NCI-H1092 treated with DMSO at 0.1 percent for 48 hours (cell line): ENCODE measurements at regions not wholly inside any gene's neighbourhood (a gene's known extent, or its start where the extent isn't known, plus 50 kb on each side); places are given as distances from the start of the nearest gene placed in this dataset.
"Not testable (repeated sequence)": the region's sequence is repeated elsewhere in the genome, so short reads cannot be mapped to it uniquely, and the experiment has no call there.

Experiments used
- DNase-seq: peaks from one replicate; lab custom pipeline; 2025; lab: John Stamatoyannopoulos, UW

DNA sequence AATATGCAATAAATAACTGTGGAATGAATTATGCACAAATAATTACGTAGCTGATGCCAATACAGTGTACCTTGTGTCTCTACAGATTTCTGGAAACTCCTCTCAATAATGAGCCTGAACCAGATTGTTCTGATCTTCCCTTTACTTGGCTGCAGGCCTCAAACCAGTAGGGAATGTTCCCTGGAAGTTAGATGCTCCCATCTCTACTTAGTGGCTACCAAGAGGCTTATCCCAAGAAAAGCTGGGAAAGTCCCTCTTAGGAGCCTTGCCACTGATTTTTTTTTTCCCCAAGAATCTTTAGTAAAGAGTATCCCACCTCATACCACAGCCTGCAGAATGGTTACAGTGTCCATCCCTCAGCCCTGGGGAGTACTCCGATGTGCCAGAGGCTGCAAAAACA is 702.1 kb downstream of the RFPL4B start:
- DNase-seq, result no peak

DNA sequence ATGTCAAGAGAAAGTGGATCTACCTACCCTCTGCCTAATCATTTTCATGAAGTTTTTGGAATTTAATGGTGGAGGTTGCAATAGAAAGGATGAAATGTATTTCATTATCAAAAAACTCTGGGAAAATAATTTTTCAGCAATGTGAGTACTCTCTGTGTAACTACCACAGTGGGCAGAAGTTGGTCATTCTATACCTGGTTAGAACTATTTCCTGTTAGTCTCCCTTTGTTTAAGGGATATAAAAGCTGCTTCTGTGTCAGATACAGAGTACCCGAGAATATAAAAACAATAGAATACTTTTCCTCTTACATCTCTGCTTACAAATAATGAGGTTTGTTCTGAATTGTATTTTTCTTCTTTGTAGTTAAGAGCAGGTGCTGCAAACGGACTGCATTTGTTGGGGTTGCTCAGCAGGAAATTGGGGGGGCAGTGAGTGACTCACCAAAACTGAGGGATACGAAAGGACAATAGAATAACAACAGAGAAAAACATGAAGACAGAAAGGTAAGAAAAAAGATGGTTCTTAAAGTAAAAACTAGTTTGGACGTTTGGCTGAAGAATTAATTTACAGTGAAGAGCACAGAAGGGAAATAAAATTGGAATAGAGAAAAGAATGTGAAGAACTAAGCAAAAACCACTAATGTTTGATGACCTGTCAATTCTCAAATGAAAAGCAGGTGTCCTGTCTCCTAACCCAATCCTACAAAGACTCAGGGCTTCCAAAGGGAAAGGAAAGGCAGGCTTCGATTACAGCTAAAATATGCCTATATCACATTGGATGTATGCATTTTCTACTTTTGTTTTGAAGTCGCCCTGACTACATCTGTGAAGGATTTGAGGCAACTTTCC is 703.1 kb downstream of the RFPL4B start:
- no peak for DNase-seq

GRCh38 chr6:113050979-113051378 is 703.8 kb downstream of the RFPL4B start:
- no peak for DNase-seq

DNA sequence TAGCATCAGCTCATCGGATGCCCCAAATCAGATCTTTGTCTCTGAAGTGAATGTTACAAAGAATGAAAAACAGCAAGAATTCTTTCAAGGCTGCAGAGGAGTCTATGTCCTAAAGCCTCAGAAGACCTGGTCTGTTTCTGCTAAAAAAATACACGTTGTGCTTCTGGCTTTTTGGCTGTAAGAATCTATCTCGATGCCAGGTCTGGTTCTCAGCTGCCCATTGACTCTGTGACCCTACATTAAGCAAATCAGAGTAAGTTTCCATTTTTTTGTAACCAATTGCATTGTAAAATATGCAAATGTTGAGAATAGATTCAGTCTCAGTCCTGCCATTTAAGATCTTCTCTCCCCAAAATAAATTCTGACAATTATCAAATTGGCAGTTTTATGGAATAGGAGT is 705.4 kb downstream of the RFPL4B start:
- no peak for DNase-seq

GRCh38 chr6:113055061-113055460 is 707.9 kb downstream of the RFPL4B start:
- no peak for DNase-seq

DNA sequence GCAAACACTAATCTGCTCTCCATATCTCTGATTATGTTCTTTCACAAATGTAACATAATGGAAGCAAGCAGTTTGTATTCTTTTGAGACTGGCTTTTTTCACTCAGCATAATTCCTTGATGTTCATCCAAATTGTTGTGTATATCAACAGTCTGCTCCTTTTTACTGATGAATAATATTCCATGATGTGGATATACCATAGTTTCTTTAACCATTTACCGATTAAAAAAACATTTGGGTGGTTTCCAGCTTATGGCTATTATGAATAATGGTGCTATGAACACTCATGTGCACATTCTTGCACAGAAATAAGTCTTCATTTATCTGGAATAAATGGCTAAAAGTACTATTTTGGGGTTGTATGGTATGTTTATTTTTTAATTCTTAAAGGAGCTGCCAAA is 708.9 kb downstream of the RFPL4B start:
- no peak for DNase-seq

DNA sequence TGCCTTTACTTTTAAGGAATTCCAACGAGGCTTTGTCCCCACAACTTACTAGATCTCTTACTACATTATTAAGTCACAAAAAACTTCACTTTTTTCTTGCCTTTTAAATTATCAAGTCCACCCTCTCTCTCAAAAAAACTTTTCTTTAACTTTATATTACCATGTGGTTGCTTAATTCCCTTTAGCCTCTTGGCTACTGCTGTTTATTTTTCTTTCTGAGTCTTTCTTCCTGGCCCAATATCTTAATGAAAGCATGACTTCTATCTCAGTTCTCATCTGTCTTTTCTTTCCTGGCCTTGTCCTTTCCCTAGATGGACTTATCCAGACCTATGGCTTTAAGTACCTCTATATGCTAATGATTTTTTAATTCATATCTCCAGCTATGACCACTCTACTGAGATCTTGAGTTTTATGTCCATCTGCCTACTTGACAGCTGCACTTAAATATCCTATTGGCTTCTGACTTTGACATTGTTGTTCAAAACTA is 710.5 kb downstream of the RFPL4B start:
- no peak for DNase-seq

- no peak for DNase-seq
These were observed 713.5 kb downstream of the RFPL4B start for GRCh38 chr6:113060664-113061063.

DNA sequence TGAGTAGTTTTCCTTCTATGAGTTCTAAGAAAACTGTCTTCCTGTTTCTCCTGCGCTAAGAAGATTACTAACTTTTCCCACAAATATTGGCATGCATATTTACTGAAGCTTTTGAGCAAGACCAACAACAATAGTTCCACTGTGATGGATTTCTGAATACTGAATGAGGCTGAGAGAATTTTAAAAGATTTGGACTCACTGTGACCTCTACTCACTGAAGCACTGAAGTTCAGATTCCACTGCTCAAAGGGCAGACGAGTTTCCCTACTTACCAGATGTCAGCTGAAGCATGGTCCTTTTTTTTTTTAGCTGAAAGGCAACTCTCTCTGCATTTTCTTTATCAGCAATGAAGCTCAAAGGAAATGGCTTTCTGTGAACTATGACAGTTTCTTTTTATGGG is 718.5 kb downstream of the RFPL4B start:
- DNase-seq, result no peak

DNA sequence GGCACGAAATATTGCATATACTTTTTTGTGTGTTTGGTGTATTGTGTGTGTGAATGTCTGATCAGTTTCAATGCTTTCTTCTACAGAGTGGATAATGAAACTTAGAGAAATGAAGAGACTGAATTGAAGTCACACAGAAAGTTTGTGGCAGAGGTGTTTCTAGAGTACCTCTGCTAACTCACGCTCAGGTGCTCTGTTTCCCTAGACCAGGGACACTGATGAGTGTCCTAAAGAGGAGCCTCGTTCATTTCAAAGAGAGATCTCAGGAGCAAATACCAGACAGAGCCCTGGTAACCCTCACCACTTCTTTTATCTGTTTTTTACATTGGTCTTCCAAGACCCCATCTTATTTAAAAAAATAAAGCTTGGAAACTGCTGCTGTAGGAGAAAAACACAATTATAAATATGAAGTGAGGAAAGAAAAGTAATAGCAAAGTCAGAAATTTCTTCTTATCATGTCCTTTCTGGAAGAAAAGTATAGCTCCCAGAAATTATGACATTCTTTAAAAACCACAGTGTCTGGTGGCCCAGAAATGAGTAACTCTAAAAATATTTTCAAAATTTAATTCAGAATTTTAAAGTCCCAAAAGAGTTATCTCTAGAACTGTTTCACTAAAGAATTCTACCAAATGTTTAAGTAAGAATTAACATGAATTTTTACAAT is 720.6 kb downstream of the RFPL4B start:
- no peak for DNase-seq

GRCh38 chr6:113068570-113068969 is 721.4 kb downstream of the RFPL4B start:
- DNase-seq, result no peak

GRCh38 chr6:113070681-113071080 is 723.6 kb downstream of the RFPL4B start:
- not testable (repeated sequence) for DNase-seq

DNA sequence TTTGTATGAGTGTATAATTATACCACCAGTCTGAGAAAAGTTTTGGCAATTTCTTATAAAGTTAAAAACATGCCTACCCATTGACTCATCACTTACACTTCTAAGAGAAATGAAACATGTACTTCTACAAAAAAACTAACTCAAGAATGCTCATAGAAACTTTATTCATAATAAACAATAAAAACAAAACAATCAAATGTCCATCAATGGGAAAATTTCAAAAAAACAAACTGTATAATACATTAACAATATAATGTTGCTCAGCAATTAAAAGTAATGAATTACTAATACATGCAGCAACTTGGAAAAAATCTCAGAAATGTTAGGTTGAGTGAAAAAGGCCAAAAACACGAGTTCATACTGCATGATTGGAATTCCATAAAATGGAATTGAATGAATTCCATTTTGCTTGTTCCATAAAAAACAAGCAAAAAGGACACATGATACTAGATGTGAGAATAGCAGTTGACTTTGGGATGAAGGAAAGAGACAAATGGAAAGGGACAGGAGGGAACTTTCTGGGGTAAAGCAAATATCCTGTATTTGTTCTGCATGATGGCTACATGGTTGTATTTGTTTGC is 726.6 kb downstream of the RFPL4B start:
- DNase-seq, result no peak

- DNase-seq, result no peak
These were observed 729.0 kb downstream of the RFPL4B start for GRCh38 chr6:113076116-113076515.

GRCh38 chr6:113076816-113077215 is 729.7 kb downstream of the RFPL4B start:
- DNase-seq, result no peak

DNA sequence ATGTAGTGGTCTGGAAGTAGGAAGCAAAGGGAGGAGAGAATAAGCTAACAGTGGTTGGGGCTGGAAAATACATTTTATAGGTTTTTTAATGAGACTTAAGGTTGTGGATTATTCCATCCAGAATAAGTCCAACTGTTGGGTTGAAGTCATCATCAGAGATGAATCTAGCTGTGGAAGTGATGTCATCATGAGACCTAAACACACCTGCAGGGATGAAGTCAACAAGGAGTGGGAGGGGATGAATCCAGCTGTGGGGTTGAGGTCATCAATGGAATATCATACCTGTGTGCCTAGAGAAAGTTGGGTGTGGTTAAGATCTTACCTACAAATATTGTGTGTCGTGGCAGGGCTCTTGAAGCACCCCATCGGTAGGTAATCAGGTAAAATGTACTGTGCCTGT is 730.7 kb downstream of the RFPL4B start:
- DNase-seq, result no peak

- no peak for DNase-seq
These were observed 731.7 kb downstream of the RFPL4B start for GRCh38 chr6:113078791-113079190.

- no peak for DNase-seq
These were observed 735.6 kb downstream of the RFPL4B start for GRCh38 chr6:113082745-113083144.

GRCh38 chr6:113083947-113084346 is 736.8 kb downstream of the RFPL4B start:
- DNase-seq, result no peak

- DNase-seq, result no peak
These were observed 741.9 kb downstream of the RFPL4B start for GRCh38 chr6:113089056-113089455.

GRCh38 chr6:113092795-113093194 is 745.7 kb downstream of the RFPL4B start:
- no peak for DNase-seq

- no peak for DNase-seq
These were observed 747.6 kb downstream of the RFPL4B start for GRCh38 chr6:113094779-113095178.

GRCh38 chr6:113095841-113096240 is 748.7 kb downstream of the RFPL4B start:
- no peak for DNase-seq
